HCT116 (cell line): ENCODE measurements at regions not wholly inside any gene's neighbourhood (a gene's known extent, or its start where the extent isn't known, plus 50 kb on each side); places are given as distances from the start of the nearest gene placed in this dataset.

Experiments used
- ATAC-seq: fragments of 200-7000 bp; cut with Tn5 transposase; 2 replicates; pipeline ENCODE4 v1.9.1; 2020; ENCODE audit warnings: mild to moderate bottlenecking, moderate library complexity
- BruUV-seq: library from RNA; stranded (reverse); fragments of 400-500 nt; replicated peaks from 2 replicates; lab custom pipeline; 2021; lab: Mats Ljungman, UMichigan
- CTCF ChIA-PET: fragments of 300-600 bp; sonication (Branson Sonifier 250); formaldehyde crosslinking; loops from one replicate; lab custom pipeline; 2021; ENCODE audit warnings: antibody characterized with exemption; lab: Charles Lee
- POLR2A ChIA-PET: fragments of 300-600, 350-600 bp; sonication (Branson Sonifier 250); formaldehyde crosslinking; loops from one replicate; lab custom pipeline; 2021; ENCODE audit warnings: antibody characterized with exemption; lab: Charles Lee
- RAD21 ChIA-PET, 2 experiments: fragments of 300-600 bp; sonication (Branson Sonifier 250); formaldehyde crosslinking; loops; one replicate each; lab custom pipeline; 2023; ENCODE audit warnings: low total read pairs in 2 of 2; ENCODE audit not compliant: uncharacterized antibody in 2 of 2, unreplicated experiment in 2 of 2, low non-redundant PET in 1 of 2; lab: Charles Lee
- DNase-seq: peaks from one replicate; pipeline ENCODE4 v3.0.0-alpha.2; 2010; ENCODE audit warnings: low read depth, low spot score
- H2AFZ ChIP-seq: fragments of 200-600 bp; shearing (Covaris generic), sonication (generic); 2 replicates; pipeline ENCODE4 v1.6.1; 2017; ENCODE audit warnings: low read depth, mixed run types, mixed read lengths, antibody characterized with exemption, low read length; ENCODE audit not compliant: poor library complexity, severe bottlenecking
- H3K27ac ChIP-seq: 2 replicates; pipeline ENCODE4 v1.5.1; 2012; ENCODE audit warnings: low read depth, low read length
- H3K27me3 ChIP-seq: fragments of 200-600 bp; sonication (generic); 2 replicates; pipeline ENCODE4 v1.6.1; 2016; ENCODE audit warnings: mixed run types, low read length, mixed read lengths; ENCODE audit not compliant: insufficient read depth
- H3K36me3 ChIP-seq, 2 experiments: fragments of 200-500 bp in 1 of 2; fragments of 200-600 bp in 1 of 2; sonication (Bioruptor generic) in 1 of 2; sonication (generic) in 1 of 2; 2 replicates each; pipeline versions ENCODE4 v1.5.1 to v1.6.1; 2014 to 2016; ENCODE audit warnings: low read length in 2 of 2, inconsistent platforms in 1 of 2, mixed read lengths in 1 of 2, mixed run types in 1 of 2; ENCODE audit not compliant: insufficient read depth in 2 of 2, control insufficient read depth in 1 of 2
- H3K4me1 ChIP-seq, 2 experiments: fragments of 200-600 bp in 1 of 2; sonication (generic) in 1 of 2; 2 replicates each; pipeline versions ENCODE4 v1.5.1 to v1.6.1; 2012 to 2017; ENCODE audit warnings: low read length in 2 of 2, inconsistent platforms in 1 of 2, mild to moderate bottlenecking in 1 of 2, mixed read lengths in 1 of 2, mixed run types in 1 of 2, moderate library complexity in 1 of 2; ENCODE audit not compliant: insufficient read depth in 2 of 2, control insufficient read depth in 1 of 2
- H3K4me2 ChIP-seq: fragments of 200-600 bp; sonication (generic); 2 replicates; pipeline ENCODE4 v1.6.1; 2017; ENCODE audit warnings: mixed run types, low read length, mixed read lengths
- H3K4me3 ChIP-seq, 2 experiments: fragments of 200-600 bp in 1 of 2; sonication (generic) in 1 of 2; replicated peaks in 1 of 2; 2 replicates each; pipeline ENCODE4 v1.5.1; 2011 to 2016; ENCODE audit warnings: low read length in 2 of 2, control low read depth in 1 of 2, low read depth in 1 of 2, mild to moderate bottlenecking in 1 of 2, mixed read lengths in 1 of 2, mixed run types in 1 of 2
- H3K79me2 ChIP-seq: fragments of 200-600 bp; sonication (generic); 2 replicates; pipeline ENCODE4 v1.6.1; 2017; ENCODE audit warnings: mild to moderate bottlenecking, mixed run types, low read length, moderate library complexity, mixed read lengths; ENCODE audit not compliant: insufficient read depth
- H3K9ac ChIP-seq: fragments of 200-600 bp; sonication (generic); 2 replicates; pipeline ENCODE4 v1.6.1; 2016; ENCODE audit warnings: low read length, mixed read lengths
- H3K9me2 ChIP-seq: fragments of 200-600 bp; sonication (generic), shearing (Covaris generic); 2 replicates; pipeline ENCODE4 v1.6.1; 2017; ENCODE audit warnings: mixed run types, mild to moderate bottlenecking, moderate library complexity; ENCODE audit not compliant: insufficient read depth
- H3K9me3 ChIP-seq, 2 experiments: fragments of 200-500 bp in 1 of 2; fragments of 200-600 bp in 1 of 2; sonication (Bioruptor generic) in 1 of 2; sonication (generic) in 1 of 2; 2 replicates each; pipeline ENCODE4 v1.6.1; 2014 to 2017; ENCODE audit warnings: low read length in 2 of 2, mixed read lengths in 2 of 2, inconsistent platforms in 1 of 2, low read depth in 1 of 2, mild to moderate bottlenecking in 1 of 2, mixed run types in 1 of 2, moderate library complexity in 1 of 2; ENCODE audit not compliant: control insufficient read depth in 1 of 2, insufficient read depth in 1 of 2
- H4K20me1 ChIP-seq: fragments of 200-600 bp; sonication (generic), shearing (Covaris generic); 2 replicates; pipeline ENCODE4 v1.6.1; 2017; ENCODE audit warnings: mixed run types, mild to moderate bottlenecking, moderate library complexity; ENCODE audit not compliant: insufficient read depth
- ATF3 ChIP-seq: IDR thresholded peaks from 2 replicates; pipeline ENCODE4 v1.6.1; 2012
- CBX3 ChIP-seq: IDR thresholded peaks from 2 replicates; pipeline ENCODE4 v1.6.1; 2012; ENCODE audit warnings: low read depth
- EZH2 ChIP-seq: fragments of 200-600 bp; sonication (generic); IDR thresholded peaks from 2 replicates; pipeline ENCODE4 v1.6.1; 2017; ENCODE audit warnings: antibody characterized with exemption, mixed run types
- FOSL1 ChIP-seq: IDR thresholded peaks from 2 replicates; pipeline ENCODE4 v1.6.1; 2012; ENCODE audit warnings: low read depth
- JUND ChIP-seq: IDR thresholded peaks from 2 replicates; pipeline ENCODE4 v1.6.1; 2012
- POLR2A ChIP-seq: IDR thresholded peaks from 2 replicates; pipeline ENCODE4 v1.7.0; 2011; ENCODE audit warnings: borderline replicate concordance; ENCODE audit not compliant: insufficient read depth, insufficient read length; ENCODE audit errors: extremely low read depth
- POLR2AphosphoS5 ChIP-seq: IDR thresholded peaks from 2 replicates; pipeline ENCODE4 v1.6.1; 2011; ENCODE audit warnings: mild to moderate bottlenecking, low read depth, low read length, moderate library complexity
- RAD21 ChIP-seq: IDR thresholded peaks from 2 replicates; pipeline ENCODE4 v1.6.1; 2012; ENCODE audit warnings: low read depth, mild to moderate bottlenecking
- SRF ChIP-seq: IDR thresholded peaks from 2 replicates; pipeline ENCODE4 v1.6.1; 2012; ENCODE audit warnings: low read depth
- TCF7L2 ChIP-seq: IDR thresholded peaks from 2 replicates; pipeline ENCODE4 v1.7.0; 2011; ENCODE audit warnings: borderline replicate concordance, inconsistent platforms; ENCODE audit not compliant: insufficient read depth, insufficient read length; ENCODE audit errors: extremely low read depth
- YY1 ChIP-seq: IDR thresholded peaks from 2 replicates; pipeline ENCODE4 v1.6.1; 2011; ENCODE audit warnings: low read length, low read depth, moderate library complexity, mild to moderate bottlenecking; ENCODE audit not compliant: insufficient replicate concordance; ENCODE audit errors: extremely low read depth
- ZNF274 ChIP-seq: fragments of 200-500 bp; sonication (Bioruptor generic); IDR thresholded peaks from 2 replicates; pipeline ENCODE4 v1.6.1; 2014; ENCODE audit warnings: mild to moderate bottlenecking, low read depth, low read length, inconsistent platforms
- intact Hi-C: fragments of 100-400 bp; cut with micrococcal nuclease; formaldehyde crosslinking; loops from 2 replicates; pipeline ENCODE4 v1.10.0; 2022
- TF ChIP-seq, protein P1 (sequence below), 3 experiments: fragments of 200-600 bp in 1 of 3; sonication (generic) in 1 of 3; IDR thresholded peaks in 2 of 3; conservative IDR thresholded peaks in 1 of 3; 2 replicates each; pipeline ENCODE4 v1.5.1; 2012 to 2017; ENCODE audit warnings: low read depth in 2 of 3, low read length in 2 of 3, antibody characterized with exemption in 1 of 3, borderline replicate concordance in 1 of 3, control low read depth in 1 of 3, mild to moderate bottlenecking in 1 of 3, mixed read lengths in 1 of 3, mixed run types in 1 of 3, moderate library complexity in 1 of 3; ENCODE audit not compliant: insufficient read depth in 1 of 3

GRCh38 chr21:31482460-31482859 is 138.4 kb upstream of the TIAM1 start:
- no peaks in the 10 kb centered on the region for H3K4me1 ChIP-seq
- no peaks in the 10 kb centered on the region for H4K20me1 ChIP-seq
- ATAC-seq (no peak), DNase-seq (no peak)
- H3K36me3 ChIP-seq: no peaks in the 10 kb centered on the region
- no peak overlapping the region for H2AFZ ChIP-seq
- CTCF ChIA-PET: no interaction called here
- peaks cover 0 to 12% of the 10 kb centered on the region in 2 experiments; a peak in 2 of 4 replicates for H3K9me3 ChIP-seq
- intact Hi-C loops: no loop called here
- no peak for TF ChIP-seq SRF
- no peak for TF ChIP-seq ZNF274
- TF ChIP-seq YY1: no peak
- no peak for TF ChIP-seq EZH2
- TF ChIP-seq FOSL1: no peak
- TF ChIP-seq POLR2A: no peak
- TF ChIP-seq TCF7L2: no peak
- TF ChIP-seq, protein P1, sequence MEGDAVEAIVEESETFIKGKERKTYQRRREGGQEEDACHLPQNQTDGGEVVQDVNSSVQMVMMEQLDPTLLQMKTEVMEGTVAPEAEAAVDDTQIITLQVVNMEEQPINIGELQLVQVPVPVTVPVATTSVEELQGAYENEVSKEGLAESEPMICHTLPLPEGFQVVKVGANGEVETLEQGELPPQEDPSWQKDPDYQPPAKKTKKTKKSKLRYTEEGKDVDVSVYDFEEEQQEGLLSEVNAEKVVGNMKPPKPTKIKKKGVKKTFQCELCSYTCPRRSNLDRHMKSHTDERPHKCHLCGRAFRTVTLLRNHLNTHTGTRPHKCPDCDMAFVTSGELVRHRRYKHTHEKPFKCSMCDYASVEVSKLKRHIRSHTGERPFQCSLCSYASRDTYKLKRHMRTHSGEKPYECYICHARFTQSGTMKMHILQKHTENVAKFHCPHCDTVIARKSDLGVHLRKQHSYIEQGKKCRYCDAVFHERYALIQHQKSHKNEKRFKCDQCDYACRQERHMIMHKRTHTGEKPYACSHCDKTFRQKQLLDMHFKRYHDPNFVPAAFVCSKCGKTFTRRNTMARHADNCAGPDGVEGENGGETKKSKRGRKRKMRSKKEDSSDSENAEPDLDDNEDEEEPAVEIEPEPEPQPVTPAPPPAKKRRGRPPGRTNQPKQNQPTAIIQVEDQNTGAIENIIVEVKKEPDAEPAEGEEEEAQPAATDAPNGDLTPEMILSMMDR (IDR thresholded peaks at IDR 0.05 in 2 of 3, conservative IDR thresholded peaks at IDR 0.05 in 1 of 3; ENCODE audit: borderline replicate concordance in 1 of 3, insufficient read depth in 1 of 3, low read depth in 2 of 3, low read length in 2 of 3): no peak
- no peak for TF ChIP-seq RAD21
- no peak overlapping the region for H3K4me2 ChIP-seq
- POLR2A ChIA-PET: no interaction called here
- H3K27me3 ChIP-seq: no peaks in the 10 kb centered on the region
- H3K9me2 ChIP-seq: no peaks in the 10 kb centered on the region
- RAD21 ChIA-PET: no interaction called here
- no peak overlapping the region for H3K9ac ChIP-seq
- no peak overlapping the region for H3K4me3 ChIP-seq
- no peaks in the 10 kb centered on the region; the same call in 1 of the 2 replicates for H3K79me2 ChIP-seq
- no TSS peak for BruUV-seq
- H3K27ac ChIP-seq: no peak overlapping the region

GRCh38 chr21:31480228-31480627 is 136.2 kb upstream of the TIAM1 start:
- ATAC-seq: no peak
- Histone ChIP-seq H4K20me1 (no peaks in the 10 kb centered on the region), H3K36me3 (0 out of 4 replicates have a peak, but pooled peaks cover 0 to 3% of the 10 kb centered on the region in 2 experiments), H3K4me1 (no peaks in the 10 kb centered on the region), H3K4me3 (no peak overlapping the region), H3K9me2 (no peaks in the 10 kb centered on the region), H3K79me2 (no peaks in the 10 kb centered on the region; the same call in 1 of the 2 replicates), H3K27me3 (no peaks in the 10 kb centered on the region), H3K9me3 (peaks cover 0 to 7% of the 10 kb centered on the region in 2 experiments; a peak in 2 of 4 replicates), H3K9ac (no peak overlapping the region), H3K27ac (no peak overlapping the region), H3K4me2 (no peak overlapping the region), H2AFZ (no peak overlapping the region)
- BruUV-seq: no TSS peak
- no peak for DNase-seq
- POLR2A ChIA-PET: no interaction called here
- TF ChIP-seq JUND (no peak), POLR2AphosphoS5 (no peak), POLR2A (no peak), CBX3 (no peak), TCF7L2 (no peak), ATF3 (no peak)
- CTCF ChIA-PET: no interaction called here
- intact Hi-C loops: no loop called here
- RAD21 ChIA-PET: no interaction called here
